Fibroblast of skin of back (primary cell): ENCODE measurements at regions not wholly inside any gene's neighbourhood (a gene's known extent, or its start where the extent isn't known, plus 50 kb on each side); places are given as distances from the start of the nearest gene placed in this dataset.

Source experiments
- DNase-seq: peaks from one replicate; pipeline ENCODE4 v3.0.0-alpha.2; 2013

DNA sequence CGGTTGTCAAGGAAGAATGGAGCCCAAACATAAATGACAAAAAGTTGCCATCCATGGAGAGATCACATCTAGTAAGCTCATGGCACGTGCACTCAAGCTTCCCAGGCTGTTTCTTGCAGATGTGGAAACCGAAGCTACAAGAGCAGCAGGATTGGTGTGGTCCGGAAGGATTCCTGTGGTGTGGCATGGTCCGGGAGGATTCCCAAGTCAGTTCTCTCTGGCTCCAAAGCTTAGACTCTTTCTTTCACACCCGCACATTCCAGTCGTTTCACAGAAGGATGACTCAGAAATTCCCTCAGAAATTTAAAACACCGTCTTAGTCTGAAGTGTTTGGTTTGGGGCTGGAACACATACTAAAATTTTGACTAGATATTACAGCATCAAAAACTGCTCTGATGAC, 78.0 kb upstream of the DRD2 start:
- DNase-seq, result peak; percentile 99

DNA sequence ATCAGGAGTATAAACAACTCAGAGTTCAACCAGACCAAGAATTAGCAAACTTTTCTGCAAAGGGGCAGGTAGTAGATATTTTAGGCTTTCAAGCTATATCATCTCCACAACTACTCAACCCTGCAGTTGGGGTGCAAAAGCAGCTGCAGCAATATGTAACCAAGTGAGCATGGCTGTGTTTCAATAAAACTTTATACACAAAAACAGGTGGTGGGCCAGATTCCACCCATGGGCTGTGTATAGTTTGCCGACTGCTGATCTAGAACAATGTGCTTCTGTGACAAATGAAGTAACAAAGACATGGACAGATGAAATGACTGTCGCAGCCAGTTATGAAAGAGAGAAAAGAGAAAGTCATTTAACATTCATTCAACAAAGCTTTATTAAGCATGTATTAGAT, 77.1 kb upstream of the DRD2 start:
- DNase-seq, result no peak

GRCh38 chr11:113551645-113552044, 76.4 kb upstream of the DRD2 start:
- DNase-seq, result no peak

DNA sequence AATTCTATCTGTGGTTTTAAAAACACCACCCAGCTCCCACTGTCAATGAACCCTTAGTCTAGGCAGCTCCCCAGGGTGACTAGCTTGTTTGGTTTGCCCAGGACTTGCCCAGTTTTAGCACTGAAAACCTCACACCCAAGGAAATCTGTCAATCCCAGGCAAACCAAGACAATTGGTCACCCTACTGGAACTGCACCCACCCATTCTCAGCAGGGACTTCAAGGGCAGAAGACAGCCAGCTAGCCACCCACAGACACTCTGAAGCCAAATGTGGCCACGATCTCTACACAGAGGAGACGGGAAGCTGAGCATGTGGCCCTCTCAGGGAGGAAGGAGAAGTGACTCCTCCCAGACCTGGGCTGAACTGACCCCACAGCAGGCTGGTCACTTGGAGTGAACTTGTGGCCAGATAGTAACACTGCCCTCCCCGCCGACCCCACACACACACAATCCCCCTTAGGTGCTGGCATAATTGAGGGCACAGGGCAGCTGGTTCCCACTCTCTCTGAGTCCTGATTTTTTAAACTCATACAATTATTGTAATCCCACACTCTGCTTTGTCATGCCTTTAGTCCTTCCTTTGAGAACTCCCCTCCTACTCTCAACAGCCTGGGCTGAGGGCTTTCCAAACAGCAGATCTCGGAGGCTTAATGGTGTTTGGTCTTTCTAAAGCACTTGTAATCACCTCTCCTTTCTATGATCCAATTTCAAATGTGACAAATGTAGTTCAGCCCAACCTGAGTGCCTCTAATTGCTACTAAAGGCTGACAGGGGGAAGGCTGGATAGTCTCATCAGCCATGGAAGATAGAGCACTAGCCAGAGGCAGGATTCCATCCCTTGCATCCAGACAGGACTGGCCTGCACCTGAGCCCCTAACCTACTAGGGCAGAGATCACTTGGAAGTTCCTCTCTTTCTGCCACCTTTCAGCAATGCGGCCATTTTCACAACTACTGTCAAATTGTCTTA, 74.7 kb upstream of the DRD2 start:
- peak; percentile 34 for DNase-seq

GRCh38 chr11:113549061-113549460, 73.9 kb upstream of the DRD2 start:
- no peak for DNase-seq

DNA sequence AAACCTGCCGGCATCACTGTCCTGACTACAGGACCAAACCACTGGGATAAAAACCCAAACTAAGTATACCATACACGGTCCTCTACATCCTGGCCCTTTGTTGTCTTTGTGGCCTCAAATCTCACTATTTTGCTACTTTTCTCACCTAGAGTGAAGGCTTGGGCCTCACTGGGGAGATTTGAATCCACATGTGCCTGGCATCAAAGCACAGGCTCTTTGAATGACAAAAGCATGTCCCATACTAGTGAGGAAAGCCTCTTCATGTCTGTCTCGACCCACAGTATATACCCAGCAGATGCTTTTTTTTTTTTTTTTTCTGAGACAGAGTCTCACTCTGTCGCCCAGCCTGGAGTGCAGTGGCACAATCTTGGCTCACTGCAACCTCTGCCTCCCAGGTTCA, 72.5 kb upstream of the DRD2 start:
- DNase-seq, result no peak

- DNase-seq, result peak; percentile 94
These were observed 71.7 kb upstream of the DRD2 start for GRCh38 chr11:113546757-113547507.

- DNase-seq, result no peak
These were observed 67.2 kb upstream of the DRD2 start for GRCh38 chr11:113542420-113542819.

- no peak for DNase-seq
These were observed 65.5 kb upstream of the DRD2 start for GRCh38 chr11:113540416-113541330.

GRCh38 chr11:113538451-113539412, 63.5 kb upstream of the DRD2 start:
- DNase-seq, result no peak

- no peak for DNase-seq
These were observed 59.4 kb upstream of the DRD2 start for GRCh38 chr11:113534625-113535024.

DNA sequence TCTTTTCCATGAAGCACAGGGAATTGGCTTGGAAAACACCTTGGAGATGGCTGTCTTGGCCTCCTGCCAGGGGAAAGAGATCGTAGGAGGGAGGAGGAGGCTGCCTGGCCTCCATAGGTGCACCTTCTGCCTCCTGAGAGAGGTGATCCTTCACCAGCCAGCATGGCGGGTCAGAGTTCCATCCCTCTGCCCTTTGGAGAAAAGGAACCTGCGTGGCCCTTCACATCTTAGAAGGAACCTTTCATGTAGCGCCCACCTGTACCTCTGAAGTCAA, 58.2 kb upstream of the DRD2 start:
- no peak for DNase-seq

DNA sequence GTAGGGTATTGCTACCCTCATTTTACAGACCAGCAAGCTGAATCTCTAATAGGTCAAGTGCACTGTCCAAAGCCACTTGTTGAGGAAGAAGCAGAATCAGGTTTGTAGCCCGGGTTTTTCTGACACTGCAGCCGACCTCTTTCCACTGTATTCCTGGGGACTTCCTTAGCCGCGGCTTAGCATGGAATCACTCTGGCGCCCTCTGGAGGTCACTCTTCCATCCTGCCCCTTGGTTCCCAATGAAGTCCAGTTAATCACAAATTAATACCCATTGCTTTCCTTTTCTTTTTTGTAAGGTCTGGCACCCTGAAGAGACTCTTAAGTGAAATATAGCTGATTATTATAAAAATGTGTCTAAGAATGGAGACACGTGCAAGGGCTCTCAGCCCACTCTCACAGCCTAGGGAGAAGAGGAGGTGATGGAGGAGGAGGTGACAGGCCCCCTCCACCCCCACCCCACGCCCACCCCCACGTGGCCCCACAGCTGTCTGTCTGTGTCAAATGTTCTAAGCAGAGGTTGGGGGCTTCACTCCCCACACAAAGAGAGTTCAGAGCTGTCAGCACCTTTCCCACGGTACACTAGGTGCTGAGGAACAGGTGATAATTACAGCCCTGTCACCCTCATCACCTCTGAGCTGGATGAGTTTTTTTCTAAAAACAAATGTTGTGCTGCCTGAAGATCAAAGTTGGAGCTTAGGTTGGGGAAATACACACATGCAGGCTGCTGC, 57.7 kb upstream of the DRD2 start:
- peak; percentile 61 for DNase-seq

GRCh38 chr11:113531575-113532451, 56.6 kb upstream of the DRD2 start:
- DNase-seq, result no peak

- no peak for DNase-seq
These were observed 55.9 kb upstream of the DRD2 start for GRCh38 chr11:113531083-113531482.

DNA sequence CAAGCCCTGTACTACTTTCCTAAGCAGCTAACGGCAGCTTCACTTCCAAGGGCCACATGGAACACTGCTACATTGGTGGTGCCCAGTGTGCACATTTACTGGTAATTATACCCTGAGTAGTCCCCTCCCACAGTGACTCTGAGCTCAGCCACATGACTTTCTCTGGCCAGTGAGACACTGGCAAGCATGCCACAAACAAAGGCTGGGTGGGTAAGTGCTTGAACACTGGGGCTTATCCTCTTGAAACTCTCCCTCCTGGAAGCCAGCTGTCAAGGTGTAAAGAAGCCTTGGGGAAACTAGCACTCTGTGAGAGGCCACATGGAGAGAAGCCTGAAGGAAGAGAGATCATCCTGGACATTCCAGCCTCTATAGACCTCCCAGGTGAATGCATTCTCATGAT, 54.4 kb upstream of the DRD2 start:
- DNase-seq, result no peak

DNA sequence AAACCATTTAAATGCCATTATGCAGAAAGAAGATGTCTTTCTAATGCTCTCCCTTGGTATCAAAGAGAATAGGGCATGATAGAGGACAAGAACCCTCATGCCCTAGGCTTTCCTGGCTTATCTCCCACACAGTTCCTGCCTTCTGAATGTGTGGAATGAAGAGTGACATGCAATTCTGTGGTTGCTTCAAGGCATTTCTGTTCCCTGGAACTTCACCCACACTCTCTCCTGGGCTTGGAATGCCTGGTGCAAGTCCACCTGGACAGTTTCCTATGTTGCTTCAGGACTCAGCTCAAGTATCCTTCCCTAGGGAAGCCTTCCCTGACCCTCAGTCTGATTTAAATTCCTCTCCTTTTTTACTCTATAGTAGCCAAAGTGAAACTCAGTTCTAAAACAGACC, 53.8 kb upstream of the DRD2 start:
- no peak for DNase-seq

DNA sequence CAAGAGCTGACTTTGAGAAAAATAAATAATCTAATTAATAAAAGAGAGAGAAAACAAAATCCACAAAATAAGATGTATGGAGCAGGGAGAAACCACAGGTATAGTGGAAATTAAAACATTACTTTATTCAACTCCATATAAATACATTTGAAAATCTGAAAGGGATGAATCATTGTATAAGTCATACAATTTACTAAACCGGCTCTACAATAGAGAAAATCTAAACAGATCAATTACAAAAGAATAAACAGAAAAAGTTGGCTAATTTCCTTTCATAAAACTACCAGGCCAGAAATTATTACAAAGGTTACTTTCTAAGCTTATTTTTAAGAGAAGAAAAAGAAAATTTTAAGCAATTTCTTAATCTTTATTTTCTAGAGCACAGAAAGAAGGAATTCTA, 51.3 kb upstream of the DRD2 start:
- no peak for DNase-seq
